ENCODE measurements at regions not wholly inside any gene's neighbourhood (a gene's known extent, or its start where the extent isn't known, plus 50 kb on each side); places are given as distances from the start of the nearest gene placed in this dataset.
"Not testable (repeated sequence)": the region's sequence is repeated elsewhere in the genome, so short reads cannot be mapped to it uniquely, and the experiment has no call there.

DNA sequence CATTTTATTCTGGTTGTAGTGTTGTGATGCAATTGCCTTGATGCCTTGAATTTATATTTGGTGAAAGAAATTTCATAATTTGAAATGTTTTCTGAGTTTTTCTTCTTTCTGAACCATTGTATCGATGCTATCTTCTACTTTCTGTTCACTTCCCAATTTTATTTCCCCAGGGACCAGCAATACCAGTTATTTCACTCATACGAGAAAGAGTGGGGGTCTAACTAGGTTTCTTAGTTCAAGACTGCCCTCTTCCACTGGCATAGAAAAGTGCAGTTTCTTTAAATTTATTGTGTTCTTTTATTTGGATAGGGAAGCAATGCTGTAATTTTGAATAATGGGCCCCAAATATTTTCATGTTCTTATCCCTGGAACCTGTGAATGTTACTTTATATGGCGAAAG, 544.0 kb upstream of the ADGRL3 start:
- DNase-seq (ENCODE audit: low spot score) = no peak
- TF ChIP-seq, protein P1, sequence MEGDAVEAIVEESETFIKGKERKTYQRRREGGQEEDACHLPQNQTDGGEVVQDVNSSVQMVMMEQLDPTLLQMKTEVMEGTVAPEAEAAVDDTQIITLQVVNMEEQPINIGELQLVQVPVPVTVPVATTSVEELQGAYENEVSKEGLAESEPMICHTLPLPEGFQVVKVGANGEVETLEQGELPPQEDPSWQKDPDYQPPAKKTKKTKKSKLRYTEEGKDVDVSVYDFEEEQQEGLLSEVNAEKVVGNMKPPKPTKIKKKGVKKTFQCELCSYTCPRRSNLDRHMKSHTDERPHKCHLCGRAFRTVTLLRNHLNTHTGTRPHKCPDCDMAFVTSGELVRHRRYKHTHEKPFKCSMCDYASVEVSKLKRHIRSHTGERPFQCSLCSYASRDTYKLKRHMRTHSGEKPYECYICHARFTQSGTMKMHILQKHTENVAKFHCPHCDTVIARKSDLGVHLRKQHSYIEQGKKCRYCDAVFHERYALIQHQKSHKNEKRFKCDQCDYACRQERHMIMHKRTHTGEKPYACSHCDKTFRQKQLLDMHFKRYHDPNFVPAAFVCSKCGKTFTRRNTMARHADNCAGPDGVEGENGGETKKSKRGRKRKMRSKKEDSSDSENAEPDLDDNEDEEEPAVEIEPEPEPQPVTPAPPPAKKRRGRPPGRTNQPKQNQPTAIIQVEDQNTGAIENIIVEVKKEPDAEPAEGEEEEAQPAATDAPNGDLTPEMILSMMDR (IDR thresholded peaks at IDR 0.05; ENCODE audit: extremely low read depth, insufficient read depth, missing control alignments) = no peak
- in situ Hi-C loops (cut with MboI; ENCODE audit: low pct_unique_long_range_greater_than_20kb, low sequenced_read_pairs, unreplicated experiment) = no loop called here

DNA sequence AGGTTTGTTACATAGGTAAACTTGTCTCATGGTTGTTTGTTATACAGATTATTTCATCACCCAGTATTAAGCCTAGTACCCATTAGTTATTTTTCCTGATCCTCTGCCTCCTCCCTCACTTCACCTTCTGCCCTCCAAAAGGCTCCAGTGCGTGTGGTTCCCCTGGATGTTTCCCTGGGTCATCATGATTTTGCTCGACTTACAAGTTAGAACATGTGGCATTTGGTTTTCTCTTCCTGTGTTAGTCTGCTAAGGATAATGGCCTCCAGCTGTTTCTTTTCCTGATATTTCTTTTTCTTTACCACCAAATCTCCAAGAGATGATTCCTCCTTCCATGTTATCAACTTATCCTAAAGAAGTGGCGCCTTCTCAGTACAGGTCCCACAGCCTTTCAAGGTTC, 543.1 kb upstream of the ADGRL3 start:
- TF ChIP-seq, protein P1 (IDR thresholded peaks at IDR 0.05; ENCODE audit: extremely low read depth, insufficient read depth, missing control alignments) = no peak
- no peak for DNase-seq (ENCODE audit: low spot score)
- in situ Hi-C loops (cut with MboI; ENCODE audit: low pct_unique_long_range_greater_than_20kb, low sequenced_read_pairs, unreplicated experiment) = no loop called here

DNA sequence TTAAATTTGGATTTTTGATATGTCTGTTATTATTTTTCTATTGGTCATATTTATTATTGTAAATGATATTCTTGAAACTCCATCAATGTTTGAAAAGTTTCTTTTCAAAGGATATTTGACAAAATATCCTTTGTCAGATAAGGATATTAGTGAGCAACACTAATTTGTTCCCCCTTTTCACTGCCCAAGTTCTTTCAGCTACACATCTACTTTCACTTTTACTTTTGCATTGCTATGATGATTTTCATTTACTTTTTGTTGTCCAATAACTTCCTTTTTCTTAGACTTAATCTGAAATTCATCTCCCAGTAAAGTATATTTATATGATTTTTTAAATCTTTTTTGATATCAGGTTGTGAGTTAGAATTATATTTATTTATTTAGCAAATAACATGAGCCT, 542.3 kb upstream of the ADGRL3 start:
- no peak for DNase-seq (ENCODE audit: low spot score)
- TF ChIP-seq, protein P1 (IDR thresholded peaks at IDR 0.05; ENCODE audit: extremely low read depth, insufficient read depth, missing control alignments) = no peak
- in situ Hi-C loops (cut with MboI; ENCODE audit: low pct_unique_long_range_greater_than_20kb, low sequenced_read_pairs, unreplicated experiment) = no loop called here

DNA sequence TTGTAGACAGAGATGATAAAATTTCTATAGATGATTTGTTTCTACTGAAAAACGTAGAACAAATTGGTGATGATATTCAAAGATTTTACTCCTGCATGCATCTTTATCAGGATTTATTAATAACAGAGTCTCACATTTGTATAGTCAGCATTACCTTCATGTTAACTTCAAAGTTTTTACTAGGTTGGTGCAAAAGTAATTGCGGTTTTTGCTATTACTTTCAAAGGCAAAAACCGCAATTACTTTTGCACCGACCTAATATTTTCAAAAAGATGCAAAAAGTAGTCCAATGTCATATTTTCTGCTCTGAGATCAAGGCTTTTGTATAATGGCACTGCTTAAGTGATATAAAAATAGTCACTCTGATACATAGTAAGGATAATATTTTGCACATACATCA, 536.4 kb upstream of the ADGRL3 start:
- no peak for DNase-seq (ENCODE audit: low spot score)
- TF ChIP-seq, protein P1 (IDR thresholded peaks at IDR 0.05; ENCODE audit: extremely low read depth, insufficient read depth, missing control alignments) = no peak
- in situ Hi-C loops (cut with MboI; ENCODE audit: low pct_unique_long_range_greater_than_20kb, low sequenced_read_pairs, unreplicated experiment) = no loop called here

DNA sequence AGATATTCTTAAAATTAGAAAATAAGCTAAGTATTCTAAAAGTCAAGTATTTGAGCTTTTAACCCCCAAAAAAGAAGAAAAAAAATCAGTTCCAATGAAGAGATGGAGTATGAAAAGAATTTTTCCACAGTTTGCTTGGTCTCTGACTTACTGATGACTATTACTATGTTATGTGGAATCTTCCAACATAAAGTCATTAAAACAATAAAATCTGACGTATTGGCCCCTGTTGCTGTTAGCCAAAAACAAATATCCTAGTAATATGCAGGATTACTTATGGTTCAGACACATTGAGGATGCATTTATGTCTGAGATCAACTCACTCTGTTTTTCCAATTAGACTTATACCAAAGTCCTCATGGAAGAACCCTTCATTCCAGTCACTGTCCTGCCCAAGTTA, 517.2 kb upstream of the ADGRL3 start:
- TF ChIP-seq, protein P1 (IDR thresholded peaks at IDR 0.05; ENCODE audit: extremely low read depth, insufficient read depth, missing control alignments) = no peak
- no peak for DNase-seq (ENCODE audit: low spot score)
- in situ Hi-C loops (cut with MboI; ENCODE audit: low pct_unique_long_range_greater_than_20kb, low sequenced_read_pairs, unreplicated experiment) = no loop called here

DNA sequence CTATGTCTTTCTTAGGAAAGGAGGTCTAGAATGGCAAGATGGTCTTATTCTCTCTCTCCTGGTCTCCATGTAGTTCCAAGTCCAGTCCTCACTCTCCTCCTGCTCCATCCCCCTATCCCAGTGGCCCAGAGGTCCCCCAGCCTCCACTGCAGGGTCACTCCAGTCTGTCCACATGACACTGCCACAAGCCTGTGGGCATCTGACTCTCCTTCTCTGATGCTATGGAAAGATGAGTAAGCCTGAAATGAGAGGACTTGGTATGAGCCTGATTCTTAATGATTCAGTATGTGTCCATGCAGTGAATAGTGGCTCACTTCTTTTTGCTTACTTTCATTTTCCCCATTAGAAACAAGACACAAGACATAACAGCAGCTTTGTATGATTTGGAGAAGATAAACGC, 516.8 kb upstream of the ADGRL3 start:
- no peak for DNase-seq (ENCODE audit: low spot score)
- in situ Hi-C loops (cut with MboI; ENCODE audit: low pct_unique_long_range_greater_than_20kb, low sequenced_read_pairs, unreplicated experiment) = no loop called here
- TF ChIP-seq, protein P1 (IDR thresholded peaks at IDR 0.05; ENCODE audit: extremely low read depth, insufficient read depth, missing control alignments) = no peak

DNA sequence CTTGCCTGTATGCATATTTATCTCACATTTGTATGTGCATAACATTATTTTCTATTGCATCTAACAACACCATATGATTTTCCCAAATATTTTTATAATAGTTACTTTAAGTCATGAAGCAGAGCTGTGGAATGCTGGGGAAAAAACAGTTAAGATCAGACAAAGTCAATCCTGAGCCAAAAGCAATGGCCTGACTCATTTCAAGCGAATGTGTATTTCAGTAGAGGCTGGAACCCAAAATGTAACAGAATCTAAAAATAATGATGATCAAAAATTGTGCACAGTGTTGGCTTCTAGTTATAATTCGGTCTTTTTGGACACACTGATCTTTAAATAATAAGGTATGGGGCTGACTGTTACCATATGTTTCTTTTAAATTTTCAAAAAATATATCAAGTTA, 516.2 kb upstream of the ADGRL3 start:
- TF ChIP-seq, protein P1 (IDR thresholded peaks at IDR 0.05; ENCODE audit: extremely low read depth, insufficient read depth, missing control alignments) = no peak
- in situ Hi-C loops (cut with MboI; ENCODE audit: low pct_unique_long_range_greater_than_20kb, low sequenced_read_pairs, unreplicated experiment) = no loop called here
- no peak for DNase-seq (ENCODE audit: low spot score)

DNA sequence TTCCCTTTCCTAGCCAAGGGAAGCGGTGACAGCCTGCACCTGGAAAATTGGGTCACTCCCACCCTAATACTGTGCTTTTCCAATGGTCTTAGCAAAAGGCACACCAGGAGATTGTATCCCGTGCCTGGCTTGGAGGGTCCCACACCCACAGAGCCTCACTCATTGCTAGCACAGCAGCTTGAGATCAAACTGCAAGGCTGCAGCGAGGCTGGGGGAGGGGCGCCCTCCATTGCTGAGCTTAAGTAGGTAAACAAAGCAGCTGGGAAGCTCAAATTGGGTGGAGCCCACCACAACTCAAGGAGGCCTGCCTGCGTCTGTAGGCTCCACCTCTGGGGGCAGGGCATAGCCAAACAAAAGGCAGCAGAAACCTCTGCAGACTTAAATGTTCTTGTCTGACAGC, 504.1 kb upstream of the ADGRL3 start:
- in situ Hi-C loops (cut with MboI; ENCODE audit: low pct_unique_long_range_greater_than_20kb, low sequenced_read_pairs, unreplicated experiment); DNase-seq (ENCODE audit: low spot score): not testable (repeated sequence)

Data from GM13977 (cell line).